SK-N-MC (cell line): ENCODE measurements at regions not wholly inside any gene's neighbourhood (a gene's known extent, or its start where the extent isn't known, plus 50 kb on each side); places are given as distances from the start of the nearest gene placed in this dataset.
A peak's percentile ranks its signal among the peaks of the same experiment; 100 is the strongest.

Source experiments
- DNase-seq: peaks from one replicate; pipeline ENCODE4 v3.0.0-alpha.2; 2011; ENCODE audit warnings: low read depth, low spot score
- H3K27ac ChIP-seq: fragments of 200-600 bp; sonication (generic); 2 replicates; pipeline ENCODE4 v1.5.1; 2016; ENCODE audit warnings: mixed run types
- H3K36me3 ChIP-seq: fragments of 200-600 bp; sonication (generic); 2 replicates; pipeline ENCODE4 v1.6.1; 2017; ENCODE audit warnings: antibody characterized with exemption, low read length, mixed read lengths; ENCODE audit not compliant: insufficient read depth
- H3K4me3 ChIP-seq: fragments of 200-600 bp; sonication (generic); 2 replicates; pipeline ENCODE4 v1.5.1; 2016
- H3K9ac ChIP-seq: fragments of 200-600 bp; sonication (generic); 2 replicates; pipeline ENCODE4 v1.8.0; 2017; ENCODE audit warnings: mixed run types, mixed read lengths; ENCODE audit not compliant: insufficient read length
- H3K9me3 ChIP-seq: fragments of 200-600 bp; sonication (generic); 2 replicates; pipeline ENCODE4 v1.6.1; 2017; ENCODE audit warnings: low read depth, mild to moderate bottlenecking, antibody characterized with exemption, low read length, moderate library complexity, mixed read lengths
- EZH2 ChIP-seq: fragments of 200-600 bp; sonication (generic); IDR thresholded peaks from one replicate; pipeline ENCODE4 v1.6.1; 2017; ENCODE audit warnings: antibody characterized with exemption
- FOXP2 ChIP-seq: optimal IDR thresholded peaks from 2 replicates; pipeline ENCODE3; 2011; ENCODE audit warnings: mild to moderate bottlenecking, moderate library complexity; ENCODE audit not compliant: insufficient read depth; ENCODE audit errors: extremely low read length, control extremely low read depth
- POLR2AphosphoS5 ChIP-seq: IDR thresholded peaks from 2 replicates; pipeline ENCODE4 v1.6.1; 2012; ENCODE audit warnings: mild to moderate bottlenecking, low read depth, low read length, borderline replicate concordance

GRCh38 chr12:125606312-125606711 is 541.1 kb downstream of the AACS start:
- H3K36me3 ChIP-seq: peaks cover 19% of the 10 kb centered on the region
- no peak for TF ChIP-seq POLR2AphosphoS5
- TF ChIP-seq EZH2: no peak
- no peak for TF ChIP-seq FOXP2
- H3K9ac ChIP-seq: no peak overlapping the region
- H3K4me3 ChIP-seq: no peak overlapping the region
- no peak overlapping the region for H3K27ac ChIP-seq
- no peak for DNase-seq
- H3K9me3 ChIP-seq: no peaks in the 10 kb centered on the region

- peaks cover 19% of the 10 kb centered on the region for H3K36me3 ChIP-seq
- H3K4me3 ChIP-seq: no peak overlapping the region
- H3K9me3 ChIP-seq: no peaks in the 10 kb centered on the region
- H3K27ac ChIP-seq: peak overlapping the region; percentile 59
- TF ChIP-seq FOXP2: no peak
- TF ChIP-seq POLR2AphosphoS5: no peak
- no peak for TF ChIP-seq EZH2
- DNase-seq: no peak
- H3K9ac ChIP-seq: no peak overlapping the region
Measured at GRCh38 chr12:125610292-125610691, 545.1 kb downstream of the AACS start.

GRCh38 chr12:125610971-125611370 is 545.7 kb downstream of the AACS start:
- Histone ChIP-seq H3K4me3 (no peak overlapping the region), H3K27ac (peak overlapping the region; percentile 59), H3K36me3 (peaks cover 19% of the 10 kb centered on the region), H3K9ac (no peak overlapping the region), H3K9me3 (no peaks in the 10 kb centered on the region)
- no peak for DNase-seq
- TF ChIP-seq POLR2AphosphoS5 (no peak), EZH2 (no peak), FOXP2 (no peak)

GRCh38 chr12:125614058-125614457 is 548.8 kb downstream of the AACS start:
- no peak for DNase-seq
- TF ChIP-seq FOXP2: no peak
- TF ChIP-seq POLR2AphosphoS5: no peak
- TF ChIP-seq EZH2: no peak
- no peak overlapping the region for H3K27ac ChIP-seq

GRCh38 chr12:125619723-125620122 is 554.5 kb downstream of the AACS start:
- TF ChIP-seq FOXP2 (no peak), POLR2AphosphoS5 (no peak), EZH2 (no peak)
- DNase-seq: no peak
- Histone ChIP-seq H3K9me3 (no peaks in the 10 kb centered on the region), H3K4me3 (no peak overlapping the region), H3K27ac (no peak overlapping the region), H3K9ac (no peak overlapping the region), H3K36me3 (peaks cover 21% of the 10 kb centered on the region)

More at GRCh38 chr12:125614058-125614457, 548.8 kb downstream of the AACS start:
- Histone ChIP-seq H3K36me3 (peaks cover 12% of the 10 kb centered on the region), H3K4me3 (no peak overlapping the region), H3K9me3 (no peaks in the 10 kb centered on the region), H3K9ac (no peak overlapping the region)

- H3K36me3 ChIP-seq: peaks cover 21% of the 10 kb centered on the region; the same call in 1 of the 2 replicates
- H3K4me3 ChIP-seq: no peak overlapping the region
- no peak for DNase-seq
- H3K9ac ChIP-seq: no peak overlapping the region
- TF ChIP-seq EZH2 (no peak), FOXP2 (no peak), POLR2AphosphoS5 (no peak)
- no peak overlapping the region for H3K27ac ChIP-seq
- 0 out of 2 replicates have a peak, but pooled peaks cover 4% of the 10 kb centered on the region for H3K9me3 ChIP-seq
Measured at GRCh38 chr12:125633686-125634085, 568.5 kb downstream of the AACS start.

GRCh38 chr12:125634813-125635212 is 569.6 kb downstream of the AACS start:
- DNase-seq: no peak
- Histone ChIP-seq H3K27ac (no peak overlapping the region), H3K4me3 (no peak overlapping the region), H3K9ac (no peak overlapping the region), H3K9me3 (0 out of 2 replicates have a peak, but pooled peaks cover 4% of the 10 kb centered on the region), H3K36me3 (peaks cover 22% of the 10 kb centered on the region; the same call in 1 of the 2 replicates)
- TF ChIP-seq FOXP2 (no peak), POLR2AphosphoS5 (no peak), EZH2 (no peak)

- H3K9me3 ChIP-seq: no peaks in the 10 kb centered on the region
- H3K4me3 ChIP-seq: no peak overlapping the region
- peaks cover 41% of the 10 kb centered on the region for H3K36me3 ChIP-seq
- no peak for DNase-seq
- no peak overlapping the region for H3K27ac ChIP-seq
- no peak overlapping the region for H3K9ac ChIP-seq
- TF ChIP-seq POLR2AphosphoS5 (no peak), EZH2 (no peak), FOXP2 (no peak)
Measured at GRCh38 chr12:125639826-125640225, 574.6 kb downstream of the AACS start.

GRCh38 chr12:125643055-125643454 is 577.8 kb downstream of the AACS start:
- no peak overlapping the region for H3K9ac ChIP-seq
- no peak overlapping the region for H3K4me3 ChIP-seq
- TF ChIP-seq POLR2AphosphoS5 (no peak), FOXP2 (no peak), EZH2 (no peak)
- no peak overlapping the region for H3K27ac ChIP-seq
- no peak for DNase-seq
- H3K36me3 ChIP-seq: peaks cover 56% of the 10 kb centered on the region
- H3K9me3 ChIP-seq: no peaks in the 10 kb centered on the region
